ENCODE measurements at regions not wholly inside any gene's neighbourhood (a gene's known extent, or its start where the extent isn't known, plus 50 kb on each side); places are given as distances from the start of the nearest gene placed in this dataset.

DNA sequence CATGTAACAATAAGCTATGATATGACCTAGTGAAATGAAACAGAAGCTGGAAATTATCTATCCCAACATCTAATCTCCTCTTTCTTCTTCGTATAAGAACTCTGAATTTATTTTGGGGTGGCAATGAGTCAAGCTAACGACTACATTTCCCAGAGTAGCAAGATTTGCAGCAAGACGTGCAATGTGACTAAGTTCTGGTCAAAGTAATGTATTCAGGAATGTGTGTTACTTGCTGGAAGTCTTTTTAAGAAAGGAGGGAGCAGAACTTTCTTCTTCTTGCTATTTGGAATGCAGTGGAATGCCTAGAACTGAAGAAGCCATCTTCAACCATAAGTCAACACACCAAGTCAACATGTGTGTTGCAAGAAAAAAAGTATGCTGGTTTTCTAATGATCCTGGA, 406.6 kb upstream of the MEF2C start:
- TF ChIP-seq, protein P1, sequence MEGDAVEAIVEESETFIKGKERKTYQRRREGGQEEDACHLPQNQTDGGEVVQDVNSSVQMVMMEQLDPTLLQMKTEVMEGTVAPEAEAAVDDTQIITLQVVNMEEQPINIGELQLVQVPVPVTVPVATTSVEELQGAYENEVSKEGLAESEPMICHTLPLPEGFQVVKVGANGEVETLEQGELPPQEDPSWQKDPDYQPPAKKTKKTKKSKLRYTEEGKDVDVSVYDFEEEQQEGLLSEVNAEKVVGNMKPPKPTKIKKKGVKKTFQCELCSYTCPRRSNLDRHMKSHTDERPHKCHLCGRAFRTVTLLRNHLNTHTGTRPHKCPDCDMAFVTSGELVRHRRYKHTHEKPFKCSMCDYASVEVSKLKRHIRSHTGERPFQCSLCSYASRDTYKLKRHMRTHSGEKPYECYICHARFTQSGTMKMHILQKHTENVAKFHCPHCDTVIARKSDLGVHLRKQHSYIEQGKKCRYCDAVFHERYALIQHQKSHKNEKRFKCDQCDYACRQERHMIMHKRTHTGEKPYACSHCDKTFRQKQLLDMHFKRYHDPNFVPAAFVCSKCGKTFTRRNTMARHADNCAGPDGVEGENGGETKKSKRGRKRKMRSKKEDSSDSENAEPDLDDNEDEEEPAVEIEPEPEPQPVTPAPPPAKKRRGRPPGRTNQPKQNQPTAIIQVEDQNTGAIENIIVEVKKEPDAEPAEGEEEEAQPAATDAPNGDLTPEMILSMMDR (IDR thresholded peaks at IDR 0.05) = no peak
- TF ChIP-seq POLR2A (IDR thresholded peaks at IDR 0.05; ENCODE audit: low read depth) = no peak

Data from esophagus muscularis mucosa (tissue), 3 donors.